Adrenal gland (tissue), 9 donors: ENCODE measurements at regions not wholly inside any gene's neighbourhood (a gene's known extent, or its start where the extent isn't known, plus 50 kb on each side); places are given as distances from the start of the nearest gene placed in this dataset.

Source experiments
- DNase-seq, 7 donors: peaks; one replicate each; pipeline ENCODE4 v3.0.0-alpha.2; 2019 to 2020
- H3K27ac ChIP-seq, 5 donors: fragments of 200-600 bp; sonication (generic) in 4 of 5; 1 replicate in 3 of 5; 2 replicates in 2 of 5; pipeline versions ENCODE4 v1.5.1 to v1.8.0; 2016 to 2020; ENCODE audit warnings: mild to moderate bottlenecking in 1 of 5
- H3K27me3 ChIP-seq: fragments of 200-600 bp; 2 replicates; pipeline ENCODE4 v1.8.0; 2021
- H3K36me3 ChIP-seq, 2 donors: fragments of 200-600 bp; replicated peaks in 1 of 2; 1 replicate in 1 of 2; 2 replicates in 1 of 2; pipeline versions ENCODE4 v1.5.1 to v1.8.0; 2018 to 2022
- H3K4me1 ChIP-seq, 2 donors: fragments of 200-600 bp; replicated peaks in 1 of 2; 1 replicate in 1 of 2; 2 replicates in 1 of 2; pipeline versions ENCODE4 v1.5.1 to v1.8.0; 2018 to 2021
- H3K4me3 ChIP-seq, 4 donors: fragments of 200-600 bp; sonication (generic) in 3 of 4; one replicate each; pipeline ENCODE4 v1.5.1; 2016 to 2018
- H3K9me3 ChIP-seq, 3 donors: fragments of 200-600 bp; sonication (generic) in 1 of 3; replicated peaks in 1 of 3; 1 replicate in 2 of 3; 2 replicates in 1 of 3; pipeline versions ENCODE4 v1.5.1 to v1.8.0; 2016 to 2021
- POLR2A ChIP-seq, 2 donors: fragments of 450-650 bp; IDR thresholded peaks; one replicate each; pipeline ENCODE4 v1.6.1; 2017; ENCODE audit warnings: antibody characterized with exemption in 2 of 2, mild to moderate bottlenecking in 2 of 2, moderate library complexity in 1 of 2
- WGBS, 4 donors: extraction: QIAGEN DNeasy Blood & Tissue Kit in 2 of 4; methylation state at CpG; one replicate each; pipeline versions ENCODE4 v1.1.5 to v1.1.7; 2013 to 2017; 5-methylcytosine and 5-hydroxymethylcytosine counted together
- intact Hi-C, 2 donors: fragments of 100-400 bp; cut with DNase I; formaldehyde crosslinking; loops; one replicate each; pipeline versions ENCODE4 v1.14.1 to v1.15.0; 2022 to 2023
- TF ChIP-seq, protein P1 (sequence below), 6 experiments: fragments of 450-650 bp in 4 of 6; fragments of 200-600 bp in 2 of 6; sonication (generic) in 1 of 6; IDR thresholded peaks; 1 replicate in 5 of 6; 2 replicates in 1 of 6; pipeline versions ENCODE4 v1.5.1 to v1.8.0; 2016 to 2021; ENCODE audit warnings: antibody characterized with exemption in 6 of 6, mild to moderate bottlenecking in 2 of 6, moderate library complexity in 1 of 6
- donor health status: healthy with polysubstance abuse.
- donor health status: Bipolar disorder and iron deficiency.
- donor health status: DM: yes; HTN: yes; CAD: no.
- donor health status: DM: no; HTN: no; CAD: no.
- donor health status: DM: no; HTN: no; CAD: no.

DNA sequence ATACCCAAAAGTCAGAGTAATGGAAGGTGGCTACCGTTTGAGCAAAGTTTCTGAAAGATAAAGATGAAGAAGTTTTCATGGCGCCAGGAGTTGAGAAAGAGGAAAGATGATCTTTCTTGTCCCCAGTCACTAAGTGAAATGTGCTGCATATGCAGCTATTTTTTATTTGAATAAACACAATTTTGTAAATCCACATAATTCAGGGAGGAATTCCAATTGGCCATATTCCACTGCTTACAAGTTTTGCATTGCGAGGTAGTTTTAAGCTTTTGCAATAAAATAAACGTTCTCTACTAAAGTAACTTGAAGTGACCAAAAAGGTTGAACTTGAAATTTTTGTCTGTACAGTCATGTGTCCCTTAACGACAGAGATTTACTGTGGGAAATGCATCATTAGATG is 139.3 kb upstream of the VCX2 start:
- TF ChIP-seq, protein P1, sequence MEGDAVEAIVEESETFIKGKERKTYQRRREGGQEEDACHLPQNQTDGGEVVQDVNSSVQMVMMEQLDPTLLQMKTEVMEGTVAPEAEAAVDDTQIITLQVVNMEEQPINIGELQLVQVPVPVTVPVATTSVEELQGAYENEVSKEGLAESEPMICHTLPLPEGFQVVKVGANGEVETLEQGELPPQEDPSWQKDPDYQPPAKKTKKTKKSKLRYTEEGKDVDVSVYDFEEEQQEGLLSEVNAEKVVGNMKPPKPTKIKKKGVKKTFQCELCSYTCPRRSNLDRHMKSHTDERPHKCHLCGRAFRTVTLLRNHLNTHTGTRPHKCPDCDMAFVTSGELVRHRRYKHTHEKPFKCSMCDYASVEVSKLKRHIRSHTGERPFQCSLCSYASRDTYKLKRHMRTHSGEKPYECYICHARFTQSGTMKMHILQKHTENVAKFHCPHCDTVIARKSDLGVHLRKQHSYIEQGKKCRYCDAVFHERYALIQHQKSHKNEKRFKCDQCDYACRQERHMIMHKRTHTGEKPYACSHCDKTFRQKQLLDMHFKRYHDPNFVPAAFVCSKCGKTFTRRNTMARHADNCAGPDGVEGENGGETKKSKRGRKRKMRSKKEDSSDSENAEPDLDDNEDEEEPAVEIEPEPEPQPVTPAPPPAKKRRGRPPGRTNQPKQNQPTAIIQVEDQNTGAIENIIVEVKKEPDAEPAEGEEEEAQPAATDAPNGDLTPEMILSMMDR (IDR thresholded peaks at IDR 0.05), result no peak
- TF ChIP-seq POLR2A (IDR thresholded peaks at IDR 0.05), result no peak
- Histone ChIP-seq H3K27me3 (no peaks in the 10 kb centered on the region), H3K27ac (no peak overlapping the region), H3K4me3 (no peak overlapping the region), H3K36me3 (no peaks in the 10 kb centered on the region), H3K9me3 (no peaks in the 10 kb centered on the region), H3K4me1 (no peaks in the 10 kb centered on the region)
- 77 to 89% (median 87%) methylated on average over 5 of the region's 5 CpGs for WGBS, 4 donors
- intact Hi-C loops, result no loop called here
- DNase-seq, result no peak

DNA sequence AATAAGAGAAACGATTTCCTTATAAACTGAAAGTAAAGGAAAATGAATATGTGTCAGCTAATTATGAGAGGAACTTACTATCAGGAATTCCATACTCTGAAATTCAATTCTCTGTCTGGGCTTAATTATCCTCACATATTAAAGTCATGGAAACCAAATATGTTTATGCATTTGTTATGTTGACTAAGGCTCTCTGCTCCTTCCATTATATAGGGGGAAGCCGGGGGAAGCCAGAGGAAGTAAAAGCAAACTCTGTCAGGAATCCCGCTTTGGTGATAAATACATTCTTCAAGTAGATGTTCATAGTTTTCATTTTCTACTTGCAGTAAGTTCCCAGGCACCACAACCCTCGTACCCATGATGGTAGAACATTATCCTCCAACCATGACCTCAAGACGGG is 142.8 kb upstream of the VCX2 start:
- H3K27ac ChIP-seq, result no peak overlapping the region
- no peak overlapping the region for H3K4me3 ChIP-seq
- no peak for TF ChIP-seq POLR2A (IDR thresholded peaks at IDR 0.05)
- TF ChIP-seq, protein P1 (IDR thresholded peaks at IDR 0.05), result no peak
- intact Hi-C loops, result no loop called here
- no peak for DNase-seq
- H3K36me3 ChIP-seq, result no peaks in the 10 kb centered on the region
- no peaks in the 10 kb centered on the region for H3K27me3 ChIP-seq
- WGBS, 4 donors, result 81 to 87% (median 83%) methylated on average over 5 of the region's 5 CpGs
- no peaks in the 10 kb centered on the region for H3K9me3 ChIP-seq
- no peaks in the 10 kb centered on the region for H3K4me1 ChIP-seq

DNA sequence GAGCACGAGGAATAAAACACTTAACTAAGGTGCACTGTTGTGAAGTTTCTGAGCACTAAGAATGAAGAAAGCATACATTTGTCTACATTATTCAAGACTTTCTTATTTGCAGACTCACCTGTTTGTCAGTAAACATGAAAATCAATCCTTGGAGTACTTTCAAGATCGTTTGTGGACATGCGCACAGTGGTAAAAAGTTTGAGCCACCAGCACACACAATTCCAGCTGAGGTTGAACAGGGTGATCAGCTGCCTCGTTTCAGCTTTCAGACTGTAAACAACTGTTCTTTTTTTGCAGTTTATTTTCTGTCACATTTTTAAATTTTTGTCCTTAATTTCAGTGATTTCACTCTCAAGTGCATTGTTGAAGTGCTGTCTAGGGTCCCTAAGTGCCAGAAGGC is 143.8 kb upstream of the VCX2 start:
- H3K27me3 ChIP-seq, result no peaks in the 10 kb centered on the region
- TF ChIP-seq, protein P1 (IDR thresholded peaks at IDR 0.05), result no peak
- no peak for TF ChIP-seq POLR2A (IDR thresholded peaks at IDR 0.05)
- H3K9me3 ChIP-seq, result no peaks in the 10 kb centered on the region
- 78 to 86% (median 84%) methylated on average over 4 of the region's 4 CpGs for WGBS, 4 donors
- H3K27ac ChIP-seq, result no peak overlapping the region
- no peak overlapping the region for H3K4me3 ChIP-seq
- no peaks in the 10 kb centered on the region for H3K36me3 ChIP-seq
- no peak for DNase-seq
- intact Hi-C loops, result no loop called here
- H3K4me1 ChIP-seq, result no peaks in the 10 kb centered on the region

DNA sequence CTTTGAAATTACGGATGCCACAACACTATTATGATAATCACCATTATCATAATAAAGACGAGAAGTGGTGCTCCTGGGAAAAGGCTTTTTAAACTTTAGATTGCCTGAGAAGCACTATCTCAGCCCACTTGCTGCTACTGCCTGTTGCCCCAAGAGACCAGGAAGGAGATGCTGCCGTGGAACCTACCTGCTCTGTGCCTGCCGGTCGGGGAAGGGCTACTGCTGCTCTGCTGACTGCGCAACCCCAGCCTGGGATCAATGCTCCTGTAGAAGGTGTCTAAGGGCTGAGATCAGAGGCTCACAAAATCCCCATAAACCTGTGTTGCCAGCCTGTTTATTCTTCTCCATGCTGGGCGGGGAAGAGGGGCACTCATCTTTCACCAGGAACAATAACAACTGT is 145.3 kb upstream of the VCX3B start:
- intact Hi-C loops, result no loop called here
- TF ChIP-seq POLR2A (IDR thresholded peaks at IDR 0.05), result no peak
- TF ChIP-seq, protein P1 (IDR thresholded peaks at IDR 0.05), result no peak
- WGBS, 4 donors, result 58 to 76% (median 63%) methylated on average over 2 to 7 of the region's 7 CpGs
- Histone ChIP-seq H3K4me3 (no peak overlapping the region), H3K27me3 (no peaks in the 10 kb centered on the region), H3K9me3 (no peaks in the 10 kb centered on the region), H3K27ac (no peak overlapping the region), H3K36me3 (no peaks in the 10 kb centered on the region), H3K4me1 (no peaks in the 10 kb centered on the region)
- DNase-seq, result no peak
